ENCODE measurements at regions not wholly inside any gene's neighbourhood (a gene's known extent, or its start where the extent isn't known, plus 50 kb on each side); places are given as distances from the start of the nearest gene placed in this dataset.

DNA sequence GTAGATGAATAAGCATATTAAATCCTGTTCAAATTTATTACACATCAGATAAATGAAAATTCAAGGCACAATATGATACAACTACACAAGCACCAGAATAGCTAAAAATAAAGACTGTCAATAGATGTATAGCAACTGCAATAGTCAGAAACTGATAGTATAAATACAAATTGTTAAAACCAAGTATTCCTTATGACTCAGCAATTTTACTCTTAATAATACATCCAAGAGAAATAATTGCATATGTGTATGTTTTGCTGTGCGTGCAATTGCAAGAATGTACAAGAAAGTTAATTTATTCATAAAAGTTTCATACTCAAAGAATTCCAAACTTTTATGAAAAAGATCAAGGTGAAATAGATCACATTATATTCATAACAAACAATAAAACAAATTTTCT is 1338.1 kb downstream of the OLFM4 start:
- no peak for TF ChIP-seq CTCF (conservative IDR thresholded peaks at IDR 0.05; ENCODE audit: low read depth, low read length)
- no peak for TF ChIP-seq EZH2 (IDR thresholded peaks at IDR 0.05; ENCODE audit: borderline replicate concordance, low read depth, low read length, poor library complexity, severe bottlenecking)
